ENCODE measurements at regions not wholly inside any gene's neighbourhood (a gene's known extent, or its start where the extent isn't known, plus 50 kb on each side); places are given as distances from the start of the nearest gene placed in this dataset.

GRCh38 chr17:33444731-33445130, 151.6 kb upstream of the ASIC2 start:
- no peaks in the 10 kb centered on the region for H3K9me3 ChIP-seq
- no peaks in the 10 kb centered on the region for H3K36me3 ChIP-seq
- H3K4me3 ChIP-seq: no peak overlapping the region

GRCh38 chr17:33447090-33447489, 154.0 kb upstream of the ASIC2 start:
- Histone ChIP-seq H3K27me3 (no peaks in the 10 kb centered on the region), H3K36me3 (no peaks in the 10 kb centered on the region), H3K4me1 (no peaks in the 10 kb centered on the region), H3K27ac (no peak overlapping the region), H3K9me3 (no peaks in the 10 kb centered on the region), H3K4me3 (no peak overlapping the region)
- TF ChIP-seq, protein P1, sequence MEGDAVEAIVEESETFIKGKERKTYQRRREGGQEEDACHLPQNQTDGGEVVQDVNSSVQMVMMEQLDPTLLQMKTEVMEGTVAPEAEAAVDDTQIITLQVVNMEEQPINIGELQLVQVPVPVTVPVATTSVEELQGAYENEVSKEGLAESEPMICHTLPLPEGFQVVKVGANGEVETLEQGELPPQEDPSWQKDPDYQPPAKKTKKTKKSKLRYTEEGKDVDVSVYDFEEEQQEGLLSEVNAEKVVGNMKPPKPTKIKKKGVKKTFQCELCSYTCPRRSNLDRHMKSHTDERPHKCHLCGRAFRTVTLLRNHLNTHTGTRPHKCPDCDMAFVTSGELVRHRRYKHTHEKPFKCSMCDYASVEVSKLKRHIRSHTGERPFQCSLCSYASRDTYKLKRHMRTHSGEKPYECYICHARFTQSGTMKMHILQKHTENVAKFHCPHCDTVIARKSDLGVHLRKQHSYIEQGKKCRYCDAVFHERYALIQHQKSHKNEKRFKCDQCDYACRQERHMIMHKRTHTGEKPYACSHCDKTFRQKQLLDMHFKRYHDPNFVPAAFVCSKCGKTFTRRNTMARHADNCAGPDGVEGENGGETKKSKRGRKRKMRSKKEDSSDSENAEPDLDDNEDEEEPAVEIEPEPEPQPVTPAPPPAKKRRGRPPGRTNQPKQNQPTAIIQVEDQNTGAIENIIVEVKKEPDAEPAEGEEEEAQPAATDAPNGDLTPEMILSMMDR (IDR thresholded peaks at IDR 0.05): no peak
- TF ChIP-seq POLR2A (IDR thresholded peaks at IDR 0.05): no peak
- DNase-seq: no peak

More at GRCh38 chr17:33444731-33445130, 151.6 kb upstream of the ASIC2 start:
- H3K4me1 ChIP-seq: no peaks in the 10 kb centered on the region
- TF ChIP-seq, protein P1 (IDR thresholded peaks at IDR 0.05): no peak
- TF ChIP-seq POLR2A (IDR thresholded peaks at IDR 0.05): no peak
- no peaks in the 10 kb centered on the region for H3K27me3 ChIP-seq
- no peak overlapping the region for H3K27ac ChIP-seq
- no peak for DNase-seq

- DNase-seq: no peak
- no peak overlapping the region for H3K4me3 ChIP-seq
- H3K9me3 ChIP-seq: no peaks in the 10 kb centered on the region
- H3K36me3 ChIP-seq: no peaks in the 10 kb centered on the region
- TF ChIP-seq POLR2A (IDR thresholded peaks at IDR 0.05): no peak
- TF ChIP-seq, protein P1 (IDR thresholded peaks at IDR 0.05): no peak
- H3K27ac ChIP-seq: no peak overlapping the region
- no peaks in the 10 kb centered on the region for H3K27me3 ChIP-seq
- no peaks in the 10 kb centered on the region for H3K4me1 ChIP-seq
Measured at GRCh38 chr17:33451221-33451620, 158.1 kb upstream of the ASIC2 start.

DNA sequence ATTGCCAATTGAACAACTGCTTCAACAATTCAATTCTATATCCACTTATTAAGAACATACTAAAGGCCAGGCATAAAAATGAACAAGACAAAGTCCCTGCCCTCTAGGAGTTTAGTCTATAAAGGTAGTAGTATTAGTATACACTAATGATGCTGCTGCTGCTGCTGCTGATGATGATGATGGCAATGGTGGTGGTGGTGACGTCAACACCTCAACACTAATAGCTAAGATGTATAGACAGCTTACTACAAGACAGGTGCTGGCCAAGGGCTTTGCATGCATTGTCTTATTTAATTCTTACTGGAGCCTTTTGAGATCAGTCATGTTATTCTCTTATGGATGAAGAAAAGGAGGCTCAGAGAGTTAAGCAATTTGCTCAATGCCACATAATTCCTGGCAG, 164.4 kb upstream of the ASIC2 start:
- TF ChIP-seq, protein P1 (IDR thresholded peaks at IDR 0.05): no peak
- TF ChIP-seq POLR2A (IDR thresholded peaks at IDR 0.05): no peak
- no peaks in the 10 kb centered on the region for H3K4me1 ChIP-seq
- no peak overlapping the region for H3K27ac ChIP-seq
- no peaks in the 10 kb centered on the region for H3K36me3 ChIP-seq
- H3K27me3 ChIP-seq: no peaks in the 10 kb centered on the region
- H3K4me3 ChIP-seq: no peak overlapping the region
- no peaks in the 10 kb centered on the region for H3K9me3 ChIP-seq
- DNase-seq: no peak

GRCh38 chr17:33459078-33459940, 166.2 kb upstream of the ASIC2 start:
- no peaks in the 10 kb centered on the region for H3K36me3 ChIP-seq
- no peak for DNase-seq
- TF ChIP-seq, protein P1 (IDR thresholded peaks at IDR 0.05): no peak
- no peak for TF ChIP-seq POLR2A (IDR thresholded peaks at IDR 0.05)

More at GRCh38 chr17:33459078-33459940, 166.2 kb upstream of the ASIC2 start:
- Histone ChIP-seq H3K4me1 (no peaks in the 10 kb centered on the region), H3K9me3 (no peaks in the 10 kb centered on the region), H3K27me3 (no peaks in the 10 kb centered on the region), H3K4me3 (no peak overlapping the region), H3K27ac (no peak overlapping the region)

All from Peyer's patch (tissue), 4 donors.